Smooth muscle cell of the brain vasculature (primary cell): ENCODE measurements at regions not wholly inside any gene's neighbourhood (a gene's known extent, or its start where the extent isn't known, plus 50 kb on each side); places are given as distances from the start of the nearest gene placed in this dataset.
"Not testable (repeated sequence)": the region's sequence is repeated elsewhere in the genome, so short reads cannot be mapped to it uniquely, and the experiment has no call there.

Experiments
- DNase-seq: peaks from one replicate; pipeline ENCODE4 v3.0.0-alpha.2; 2012; ENCODE audit warnings: low read depth, low spot score

- DNase-seq, result no peak
These were observed 226.5 kb downstream of the GATA3 start for GRCh38 chr10:8280946-8281345.

- no peak for DNase-seq
These were observed 227.9 kb downstream of the GATA3 start for GRCh38 chr10:8282340-8282739.

- DNase-seq, result no peak
These were observed 228.8 kb downstream of the GATA3 start for GRCh38 chr10:8283166-8283905.

GRCh38 chr10:8283986-8284385 is 229.5 kb downstream of the GATA3 start:
- no peak for DNase-seq

- DNase-seq, result not testable (repeated sequence)
These were observed 231.5 kb downstream of the GATA3 start for GRCh38 chr10:8285970-8286369.

GRCh38 chr10:8288600-8288999 is 234.1 kb downstream of the GATA3 start:
- no peak for DNase-seq

GRCh38 chr10:8289186-8289924 is 234.9 kb downstream of the GATA3 start:
- no peak for DNase-seq

- no peak for DNase-seq
These were observed 240.3 kb downstream of the GATA3 start for GRCh38 chr10:8294779-8295178.

- no peak for DNase-seq
These were observed 240.8 kb downstream of the GATA3 start for GRCh38 chr10:8295311-8295710.

GRCh38 chr10:8296090-8296733 is 241.7 kb downstream of the GATA3 start:
- no peak for DNase-seq

- no peak for DNase-seq
These were observed 242.2 kb downstream of the GATA3 start for GRCh38 chr10:8296734-8297101.

GRCh38 chr10:8297107-8297506 is 242.6 kb downstream of the GATA3 start:
- DNase-seq, result no peak

GRCh38 chr10:8297959-8298358 is 243.5 kb downstream of the GATA3 start:
- DNase-seq, result no peak

GRCh38 chr10:8298896-8299570 is 244.5 kb downstream of the GATA3 start:
- no peak for DNase-seq

GRCh38 chr10:8300925-8301324 is 246.4 kb downstream of the GATA3 start:
- DNase-seq, result no peak

GRCh38 chr10:8301333-8301732 is 246.8 kb downstream of the GATA3 start:
- DNase-seq, result no peak

- no peak for DNase-seq
These were observed 247.3 kb downstream of the GATA3 start for GRCh38 chr10:8301831-8302230.

GRCh38 chr10:8302565-8302964 is 248.1 kb downstream of the GATA3 start:
- no peak for DNase-seq

- DNase-seq, result no peak
These were observed 250.4 kb downstream of the GATA3 start for GRCh38 chr10:8304861-8305260.

- DNase-seq, result no peak
These were observed 251.6 kb downstream of the GATA3 start for GRCh38 chr10:8305876-8306652.

GRCh38 chr10:8306685-8307364 is 252.3 kb downstream of the GATA3 start:
- no peak for DNase-seq
